AG04449 (cell line): ENCODE measurements at regions not wholly inside any gene's neighbourhood (a gene's known extent, or its start where the extent isn't known, plus 50 kb on each side); places are given as distances from the start of the nearest gene placed in this dataset.

ENCODE experiments used
- CTCF ChIA-PET: fragments of 350-600 bp; formaldehyde crosslinking; extraction: SDS; loops from one replicate; lab custom pipeline; 2021; ENCODE audit warnings: antibody characterized with exemption; lab: Yijun Ruan, JAX
- POLR2A ChIA-PET: fragments of 400-600, 350-600 bp; formaldehyde crosslinking; extraction: SDS; loops from one replicate; lab custom pipeline; 2020; ENCODE audit warnings: antibody characterized with exemption, inconsistent platforms; lab: Yijun Ruan, JAX
- DNase-seq: peaks from one replicate; pipeline ENCODE4 v3.0.0-alpha.2; 2010; ENCODE audit warnings: low read depth, low spot score
- H3K4me3 ChIP-seq: 2 replicates; pipeline ENCODE4 v1.5.1; 2011; ENCODE audit warnings: low read depth, mild to moderate bottlenecking, control low read depth, low read length
- CTCF ChIP-seq: IDR thresholded peaks from one replicate; pipeline ENCODE4 v1.5.1; 2011; ENCODE audit warnings: mild to moderate bottlenecking, moderate library complexity, low read length, control low read depth, inconsistent platforms; ENCODE audit not compliant: insufficient read depth; ENCODE audit errors: missing control alignments

GRCh38 chr4:14621731-14622463 is 380.4 kb upstream of the CPEB2 start:
- no peak overlapping the region for H3K4me3 ChIP-seq
- DNase-seq: no peak
- POLR2A ChIA-PET: no interaction called here
- TF ChIP-seq CTCF: no peak
- CTCF ChIA-PET: no interaction called here

GRCh38 chr4:14627038-14627437 is 375.2 kb upstream of the CPEB2 start:
- ChIA-PET POLR2A (no interaction called here), CTCF (no interaction called here)
- TF ChIP-seq CTCF: no peak
- no peak overlapping the region for H3K4me3 ChIP-seq
- DNase-seq: no peak

GRCh38 chr4:14631806-14632440 is 370.4 kb upstream of the CPEB2 start:
- no peak for DNase-seq
- ChIA-PET POLR2A (no interaction called here), CTCF (no interaction called here)
- H3K4me3 ChIP-seq: no peak overlapping the region
- no peak for TF ChIP-seq CTCF

GRCh38 chr4:14636563-14636962 is 365.7 kb upstream of the CPEB2 start:
- POLR2A ChIA-PET: no interaction called here
- CTCF ChIA-PET: no interaction called here

GRCh38 chr4:14640476-14640875 is 361.8 kb upstream of the CPEB2 start:
- no peak overlapping the region for H3K4me3 ChIP-seq
- POLR2A ChIA-PET: no interaction called here
- CTCF ChIA-PET: no interaction called here
- TF ChIP-seq CTCF: no peak
- no peak for DNase-seq

More at GRCh38 chr4:14636563-14636962, 365.7 kb upstream of the CPEB2 start:
- no peak for TF ChIP-seq CTCF
- no peak for DNase-seq
- H3K4me3 ChIP-seq: no peak overlapping the region

- no peak overlapping the region for H3K4me3 ChIP-seq
- no peak for TF ChIP-seq CTCF
- no peak for DNase-seq
- POLR2A ChIA-PET: no interaction called here
- CTCF ChIA-PET: no interaction called here
Observed at GRCh38 chr4:14641871-14642270, 360.4 kb upstream of the CPEB2 start.
